GM19324 (cell line): ENCODE measurements at regions not wholly inside any gene's neighbourhood (a gene's known extent, or its start where the extent isn't known, plus 50 kb on each side); places are given as distances from the start of the nearest gene placed in this dataset.

ENCODE experiments used
- ATAC-seq: cut with Tn5 transposase; IDR thresholded peaks from one replicate; pipeline ENCODE4 v1.9.1; 2021; ENCODE audit warnings: mild to moderate bottlenecking, moderate library complexity; ENCODE audit not compliant: unreplicated experiment, low FRiP score

- no peak for ATAC-seq
Measured at GRCh38 chr13:104181526-104182231, 1115.5 kb upstream of the SLC10A2 start.

GRCh38 chr13:104170980-104171555 is 1104.9 kb upstream of the SLC10A2 start:
- ATAC-seq = no peak

GRCh38 chr13:104163866-104164630 is 1097.8 kb upstream of the SLC10A2 start:
- no peak for ATAC-seq

- no peak for ATAC-seq
Measured at GRCh38 chr13:104160536-104160935, 1094.3 kb upstream of the SLC10A2 start.

DNA sequence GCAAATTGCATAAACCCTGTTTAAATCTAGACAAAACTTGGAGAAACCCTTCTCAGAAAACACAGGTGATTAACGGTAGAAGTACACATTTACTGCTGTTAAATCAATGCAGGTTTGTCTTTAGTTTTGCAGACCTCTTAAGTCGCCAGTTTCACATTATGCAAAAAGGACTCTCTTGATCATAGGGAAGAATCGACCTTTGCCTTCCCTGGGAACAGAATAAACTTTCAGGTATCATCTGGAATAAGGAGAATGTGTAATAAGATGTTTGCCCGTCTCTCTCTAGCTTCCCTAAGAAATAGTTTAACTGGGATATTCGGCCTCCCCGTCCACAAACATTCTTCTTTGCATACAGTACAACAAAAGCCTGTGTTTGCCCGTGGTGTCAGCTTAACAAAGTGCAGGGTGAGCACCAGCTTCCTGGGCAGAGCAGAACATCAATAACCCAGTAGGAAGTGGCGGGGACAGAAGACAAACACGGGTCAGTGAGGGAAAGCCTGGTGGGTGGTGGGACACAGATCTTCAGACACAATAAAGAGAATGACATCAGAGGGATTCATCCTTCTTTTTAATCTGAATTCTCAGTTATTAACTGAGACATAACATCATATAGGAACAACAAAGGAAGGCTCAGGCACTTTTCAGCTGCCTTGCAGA is 1077.7 kb upstream of the SLC10A2 start:
- ATAC-seq = no peak

DNA sequence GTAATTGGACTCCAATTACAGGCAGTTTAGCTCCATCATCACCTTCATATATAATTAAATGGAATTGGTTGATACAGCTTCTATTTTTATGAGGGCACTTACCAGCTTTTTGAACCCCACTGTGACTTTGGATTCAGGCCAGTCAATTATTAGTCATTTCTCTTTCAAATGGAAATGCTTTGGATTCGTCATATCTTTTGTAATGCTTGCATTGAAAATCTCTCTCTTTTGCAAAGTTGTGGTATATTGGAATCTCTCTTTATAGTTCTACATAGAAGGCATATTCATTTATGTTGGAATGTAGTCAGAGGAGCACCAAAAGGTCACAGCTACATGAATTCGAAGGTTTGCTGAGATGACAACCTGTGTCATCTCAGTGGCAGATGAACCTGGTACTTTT is 1074.3 kb upstream of the SLC10A2 start:
- ATAC-seq = no peak

DNA sequence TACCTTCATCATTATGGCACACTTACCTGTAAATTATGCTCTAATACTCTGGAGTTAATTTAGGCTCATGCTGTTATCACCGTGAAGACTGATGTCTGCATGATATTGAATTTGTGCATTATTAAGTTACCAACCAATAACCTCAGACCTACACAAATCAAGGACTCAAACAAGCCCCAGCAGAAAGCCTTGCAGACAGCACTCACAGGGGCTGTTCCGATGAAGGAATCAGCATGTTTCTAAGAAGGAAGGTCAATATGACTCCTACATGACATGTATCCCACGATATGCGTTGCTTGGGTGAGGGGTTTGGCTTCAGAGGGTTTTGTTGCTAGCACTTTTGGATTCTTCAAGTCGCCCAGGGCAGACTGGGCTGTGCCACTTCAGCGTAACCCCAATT is 1071.2 kb upstream of the SLC10A2 start:
- no peak for ATAC-seq

GRCh38 chr13:104132849-104133248 is 1066.6 kb upstream of the SLC10A2 start:
- no peak for ATAC-seq

- ATAC-seq = no peak
Measured at GRCh38 chr13:104114101-104114500, 1047.9 kb upstream of the SLC10A2 start.

- no peak for ATAC-seq
Measured at GRCh38 chr13:104111031-104111430, 1044.8 kb upstream of the SLC10A2 start.

GRCh38 chr13:104106705-104107393 is 1040.6 kb upstream of the SLC10A2 start:
- ATAC-seq = no peak

- ATAC-seq = no peak
Measured at GRCh38 chr13:104105418-104106355, 1039.5 kb upstream of the SLC10A2 start.

DNA sequence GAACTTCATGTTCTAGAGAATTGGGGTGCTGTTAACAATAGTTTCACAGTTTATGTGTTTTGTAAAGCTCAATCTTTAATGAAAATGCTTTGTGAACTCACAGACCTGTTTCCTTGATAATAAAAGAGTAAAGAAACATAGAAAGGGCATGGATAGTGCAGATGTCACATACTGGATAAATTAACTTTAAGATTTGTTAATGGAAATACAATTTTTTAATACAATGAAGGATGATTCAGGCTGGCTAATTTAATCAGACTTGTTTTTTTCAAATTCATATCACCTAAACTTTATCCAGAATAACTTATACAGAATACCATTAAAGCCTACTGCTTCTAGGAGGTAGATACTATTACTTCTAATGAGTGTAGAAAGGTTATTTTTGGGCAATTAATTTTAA is 1033.5 kb upstream of the SLC10A2 start:
- no peak for ATAC-seq

DNA sequence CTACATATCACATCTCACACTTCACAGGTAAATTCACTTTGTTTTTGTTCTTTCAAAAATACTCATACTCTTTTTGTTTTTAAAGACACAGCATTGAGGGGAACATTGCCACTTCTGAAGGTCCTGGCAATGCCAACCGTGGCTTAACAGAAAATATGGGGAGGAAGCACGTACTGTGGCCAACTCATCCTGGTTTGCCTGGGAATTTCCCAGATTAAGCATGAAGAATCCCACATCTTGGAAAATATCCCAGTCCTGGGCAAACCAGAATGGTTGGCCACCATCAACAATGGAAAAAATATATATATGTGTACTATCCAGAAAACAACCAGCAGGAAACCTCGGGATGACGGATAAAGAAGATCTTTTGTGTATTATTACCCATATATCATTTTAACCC is 1032.2 kb upstream of the SLC10A2 start:
- ATAC-seq = no peak

GRCh38 chr13:104086759-104087158 is 1020.5 kb upstream of the SLC10A2 start:
- ATAC-seq = no peak

DNA sequence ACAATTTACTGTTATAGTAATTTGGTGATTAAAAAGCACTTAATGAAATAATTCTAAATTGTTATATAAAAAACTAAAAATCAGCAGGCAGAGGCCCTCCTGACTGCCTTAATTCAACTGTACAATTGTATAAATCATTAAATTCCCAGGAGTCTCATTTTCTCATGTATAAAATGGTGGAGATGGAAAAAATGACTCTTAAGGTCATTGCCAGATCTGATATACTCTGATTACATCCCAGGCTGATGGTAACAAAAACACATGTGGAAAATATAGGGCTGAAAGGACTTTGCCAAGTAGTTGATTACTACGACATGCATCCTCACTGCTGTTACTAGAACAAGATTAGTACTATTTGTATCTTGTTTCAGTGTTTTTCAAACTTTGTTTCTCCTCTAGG is 1020.0 kb upstream of the SLC10A2 start:
- no peak for ATAC-seq

- ATAC-seq = no peak
Measured at GRCh38 chr13:104085611-104086010, 1019.4 kb upstream of the SLC10A2 start.

- no peak for ATAC-seq
Measured at GRCh38 chr13:104074326-104074725, 1008.1 kb upstream of the SLC10A2 start.

GRCh38 chr13:104071806-104072205 is 1005.6 kb upstream of the SLC10A2 start:
- no peak for ATAC-seq

- ATAC-seq = no peak
Measured at GRCh38 chr13:104065328-104065727, 999.1 kb upstream of the SLC10A2 start.
